Germinal center (tissue), 1 donor: ENCODE measurements at regions not wholly inside any gene's neighbourhood (a gene's known extent, or its start where the extent isn't known, plus 50 kb on each side); places are given as distances from the start of the nearest gene placed in this dataset.
A peak's percentile ranks its signal among the peaks of the same experiment; 100 is the strongest.

Experiments
- DNase-seq: peaks from one replicate; pipeline ENCODE4 v3.0.0; 2012; ENCODE audit warnings: mixed read lengths, low spot score

GRCh38 chr2:183284606-183285005 is 160.4 kb downstream of the NUP35 start:
- DNase-seq = no peak

DNA sequence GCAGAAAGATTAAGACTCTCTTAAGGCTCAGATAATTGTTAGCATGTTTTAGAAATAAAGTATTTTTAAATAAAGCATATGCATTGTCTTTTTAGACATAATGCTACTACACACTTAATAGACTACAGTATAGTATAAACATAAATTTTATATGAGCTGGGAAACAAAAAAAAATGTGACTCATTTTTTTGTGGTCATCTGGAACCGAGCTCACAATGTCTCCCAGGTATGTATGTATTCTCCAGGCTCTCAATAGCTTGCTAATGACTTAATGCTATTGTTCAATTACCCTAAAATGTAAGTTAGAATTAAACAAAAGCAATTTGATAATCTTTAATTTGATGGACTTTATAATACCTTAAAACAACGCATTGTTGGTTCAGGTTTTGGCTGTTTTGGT is 167.2 kb downstream of the NUP35 start:
- no peak for DNase-seq

GRCh38 chr2:183292028-183292427 is 167.8 kb downstream of the NUP35 start:
- DNase-seq = no peak

DNA sequence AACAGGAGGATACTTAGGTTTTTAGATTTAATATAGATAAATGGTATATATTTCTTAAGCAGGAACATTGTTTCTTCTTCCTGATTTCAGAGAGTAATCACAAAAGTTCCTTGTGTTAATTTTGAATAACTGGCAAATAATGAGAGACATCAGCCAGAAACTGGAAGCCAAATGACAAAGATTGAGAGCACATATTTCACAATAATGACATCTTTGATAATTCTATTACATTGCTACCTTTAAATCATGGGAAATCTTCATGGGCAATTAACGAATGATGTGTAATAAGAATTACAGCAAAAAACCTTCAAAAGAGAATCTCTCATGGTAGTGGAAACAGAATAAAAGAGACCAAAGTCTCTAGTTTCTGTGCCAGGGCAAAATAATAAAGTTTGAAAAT is 215.1 kb downstream of the NUP35 start:
- DNase-seq = no peak

- no peak for DNase-seq
Observed at GRCh38 chr2:183341057-183341456, 216.8 kb downstream of the NUP35 start.

DNA sequence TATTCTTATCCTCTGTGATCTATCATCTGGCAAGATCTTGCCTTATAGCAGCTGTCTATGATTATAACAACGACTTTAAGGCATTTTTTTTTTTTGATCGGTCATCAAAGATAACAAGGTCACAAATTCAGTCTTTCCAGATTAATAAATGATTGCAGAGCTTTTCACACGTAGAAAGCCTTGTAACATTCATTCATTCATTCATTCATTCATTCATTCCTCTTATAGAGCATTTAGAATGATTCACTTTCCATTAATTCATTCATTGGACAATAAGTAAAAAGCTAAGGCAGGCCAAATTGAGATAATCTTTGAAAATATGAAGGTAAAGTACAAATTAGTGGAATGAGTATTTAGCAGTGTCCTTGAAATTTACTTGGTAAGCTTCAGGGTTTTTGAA is 223.7 kb downstream of the NUP35 start:
- no peak for DNase-seq

DNA sequence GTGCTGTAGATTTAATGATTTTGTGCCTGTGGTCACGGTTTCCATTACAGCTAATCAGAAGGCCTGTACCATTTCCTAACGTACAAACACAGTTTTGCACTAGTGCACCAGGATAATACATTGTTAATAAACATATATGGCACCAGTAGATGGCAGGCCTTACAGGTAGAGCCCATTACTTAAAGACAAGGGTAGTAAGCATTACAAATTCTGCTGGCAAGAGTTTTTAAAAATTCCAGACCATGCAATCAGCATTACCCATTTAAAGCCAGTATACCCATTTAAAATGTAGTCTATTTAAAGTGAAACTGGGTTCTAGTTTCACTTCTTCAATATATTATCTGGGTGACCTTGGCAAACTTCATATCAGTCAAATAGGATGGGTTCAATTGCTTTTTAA is 224.2 kb downstream of the NUP35 start:
- DNase-seq = peak; percentile 10

GRCh38 chr2:183349091-183349490 is 224.8 kb downstream of the NUP35 start:
- DNase-seq = peak; percentile 5

- DNase-seq = no peak
Observed at GRCh38 chr2:183359867-183360266, 235.6 kb downstream of the NUP35 start.

DNA sequence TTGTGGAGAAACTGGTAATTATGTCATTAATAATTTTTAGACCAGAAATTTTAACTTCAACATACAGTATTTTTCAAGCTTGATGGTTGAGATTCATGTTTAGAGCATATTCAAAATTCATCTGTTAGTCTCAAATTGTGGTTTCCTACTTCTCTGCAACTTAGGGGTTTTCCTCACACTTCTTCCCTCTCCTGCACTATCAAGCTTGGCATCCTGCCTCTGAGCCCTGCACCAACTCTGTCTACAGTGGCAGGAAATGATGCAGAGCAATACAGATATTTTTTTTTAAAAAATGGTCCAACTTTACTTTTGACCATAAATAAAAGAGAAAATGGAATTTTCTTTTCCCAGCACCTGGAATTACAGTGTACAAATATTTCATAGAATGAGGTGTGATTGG is 247.3 kb downstream of the NUP35 start:
- DNase-seq = no peak

DNA sequence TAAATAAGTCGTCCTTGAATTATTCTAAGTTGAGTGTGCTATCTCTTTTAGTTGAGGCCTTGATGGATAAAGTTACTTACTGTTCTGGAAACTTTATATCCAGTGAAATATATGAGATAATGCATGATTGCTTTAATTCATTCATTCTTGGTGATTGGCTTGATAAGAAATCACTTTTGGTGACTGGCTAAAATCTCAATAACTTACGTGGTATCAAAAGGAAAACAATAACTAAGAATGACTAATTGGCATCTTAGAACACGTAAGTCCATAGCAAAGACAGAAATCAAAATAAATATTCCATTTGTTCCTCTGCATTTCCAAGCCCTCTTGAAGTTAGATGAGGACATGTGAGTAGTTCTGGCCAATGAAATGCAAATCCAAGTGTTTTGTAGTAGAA is 251.6 kb downstream of the NUP35 start:
- no peak for DNase-seq

GRCh38 chr2:183383854-183384253 is 259.6 kb downstream of the NUP35 start:
- DNase-seq = no peak

DNA sequence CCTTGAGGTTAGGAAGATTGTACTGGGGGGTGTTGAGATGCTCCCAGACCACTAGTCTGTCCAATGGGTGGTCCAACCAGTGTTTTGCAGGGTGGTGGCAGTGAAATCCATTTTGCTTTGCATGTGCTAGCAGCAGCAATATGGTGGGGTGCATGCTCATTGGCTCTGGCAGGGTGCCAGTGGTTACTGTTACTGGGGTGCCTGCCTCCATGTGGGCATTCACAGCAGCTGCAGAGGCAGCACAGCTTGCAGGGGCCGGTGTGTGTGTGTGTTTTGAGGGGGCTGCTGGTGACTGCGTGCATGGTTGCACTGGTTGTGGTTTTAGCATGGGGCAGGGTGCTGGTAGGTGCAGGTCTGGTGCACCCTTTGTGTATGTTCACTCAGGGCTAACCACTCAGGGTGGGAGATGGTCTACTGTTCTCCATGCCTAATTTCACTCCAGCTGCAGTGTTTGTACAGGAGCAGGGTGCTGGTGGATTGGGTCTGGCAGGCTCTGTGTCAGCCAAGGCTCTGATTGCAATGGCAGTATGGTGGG is 265.4 kb downstream of the NUP35 start:
- DNase-seq = no peak

DNA sequence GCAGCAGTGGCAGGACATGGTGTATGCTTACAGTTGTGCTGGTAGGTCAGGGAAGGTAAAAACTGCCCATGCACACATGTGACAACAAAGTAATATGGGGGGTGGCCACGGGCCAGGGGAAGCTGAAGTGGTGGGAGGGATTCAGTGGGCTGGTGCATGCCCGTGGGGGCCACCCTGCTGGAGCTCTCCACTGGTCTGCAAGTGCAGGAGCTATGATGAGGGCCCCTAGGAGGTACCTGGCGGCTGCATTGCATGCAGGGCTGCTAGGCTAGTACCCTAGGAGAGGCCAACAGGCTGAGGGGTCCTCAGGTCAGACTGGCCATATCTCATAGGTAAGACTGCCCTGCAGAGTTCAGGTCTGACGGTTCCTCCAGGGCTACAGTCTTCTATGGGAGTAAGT is 265.9 kb downstream of the NUP35 start:
- DNase-seq = no peak

DNA sequence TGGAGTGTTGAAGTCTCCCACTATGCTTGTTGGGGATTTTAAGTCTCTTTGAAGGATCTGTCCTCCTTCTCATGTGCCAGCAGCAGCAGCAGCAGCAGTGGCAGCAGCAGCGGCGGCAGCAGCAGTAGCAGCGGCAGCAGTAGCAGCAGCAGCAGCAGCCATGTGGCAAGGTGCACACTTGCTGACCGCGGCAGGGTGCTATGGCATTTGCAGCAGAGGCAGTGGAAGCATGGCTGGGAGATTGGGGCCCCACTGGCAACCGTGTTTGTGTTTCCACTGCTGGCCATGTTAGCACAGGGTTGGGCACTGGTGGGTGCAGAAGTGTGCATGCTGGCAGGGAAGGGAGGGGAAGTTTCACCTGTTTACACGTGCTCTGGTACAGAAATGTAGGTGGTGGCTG is 280.1 kb downstream of the NUP35 start:
- no peak for DNase-seq

DNA sequence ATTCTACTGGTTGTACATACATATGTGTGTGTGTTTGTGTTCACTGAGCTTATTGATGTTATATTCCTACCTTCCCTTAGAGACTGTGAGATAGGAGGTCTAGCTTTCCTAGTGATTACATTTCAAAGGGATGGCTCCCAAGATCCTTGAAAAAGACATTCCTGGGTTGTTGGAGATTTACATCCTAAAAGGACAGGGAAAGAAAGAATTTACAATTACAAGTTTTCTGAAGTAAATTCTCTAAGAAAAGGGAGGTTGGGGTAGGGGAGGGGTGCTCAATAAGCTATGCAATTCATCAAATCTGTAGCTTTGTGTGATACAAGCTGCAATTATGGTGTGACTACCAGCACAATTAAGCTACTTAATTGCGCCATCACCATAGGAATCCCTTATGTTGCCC is 284.3 kb downstream of the NUP35 start:
- no peak for DNase-seq

- no peak for DNase-seq
Observed at GRCh38 chr2:183409662-183410061, 285.4 kb downstream of the NUP35 start.

- DNase-seq = no peak
Observed at GRCh38 chr2:183416753-183417152, 292.5 kb downstream of the NUP35 start.

GRCh38 chr2:183426825-183427224 is 302.6 kb downstream of the NUP35 start:
- no peak for DNase-seq

- no peak for DNase-seq
Observed at GRCh38 chr2:183427558-183427957, 303.3 kb downstream of the NUP35 start.

DNA sequence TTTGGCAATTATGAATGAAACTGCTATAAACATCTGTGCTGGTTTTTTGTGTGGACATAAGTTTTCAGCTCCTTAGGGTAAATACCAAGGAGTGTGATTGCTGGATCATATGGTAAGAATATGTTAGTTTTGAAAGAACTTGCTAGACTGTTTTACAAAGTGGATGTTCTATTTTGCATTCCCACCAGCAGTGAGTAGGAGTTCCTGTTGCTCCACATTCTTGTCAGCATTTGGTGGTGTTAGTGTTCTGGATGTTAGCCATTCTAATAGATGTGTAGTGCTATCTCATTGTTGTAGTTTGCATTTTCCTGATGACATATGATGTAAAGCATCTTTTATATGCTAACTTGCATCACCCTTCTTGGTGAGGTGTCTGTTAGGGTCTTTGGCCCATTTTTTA is 304.6 kb downstream of the NUP35 start:
- DNase-seq = no peak

GRCh38 chr2:183438541-183438940 is 314.3 kb downstream of the NUP35 start:
- DNase-seq = no peak

DNA sequence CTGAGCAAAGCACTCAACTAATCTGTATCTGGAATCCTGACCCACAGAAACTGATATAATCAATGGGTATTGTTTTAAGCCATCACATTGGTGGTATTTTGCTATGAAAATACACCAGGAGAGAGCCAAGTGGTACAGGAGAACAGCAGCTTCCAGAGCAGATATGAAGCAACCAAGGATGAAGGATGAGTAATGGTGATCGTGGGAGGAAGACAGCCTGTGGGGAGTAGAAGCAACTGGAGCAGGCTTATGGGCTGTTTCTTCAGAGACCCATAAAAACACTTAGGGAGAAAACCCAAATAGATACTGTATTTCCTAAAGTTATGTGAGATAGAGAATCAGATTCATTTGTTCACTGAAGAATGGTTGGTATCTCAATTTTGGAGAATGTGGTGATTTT is 330.8 kb downstream of the NUP35 start:
- no peak for DNase-seq

DNA sequence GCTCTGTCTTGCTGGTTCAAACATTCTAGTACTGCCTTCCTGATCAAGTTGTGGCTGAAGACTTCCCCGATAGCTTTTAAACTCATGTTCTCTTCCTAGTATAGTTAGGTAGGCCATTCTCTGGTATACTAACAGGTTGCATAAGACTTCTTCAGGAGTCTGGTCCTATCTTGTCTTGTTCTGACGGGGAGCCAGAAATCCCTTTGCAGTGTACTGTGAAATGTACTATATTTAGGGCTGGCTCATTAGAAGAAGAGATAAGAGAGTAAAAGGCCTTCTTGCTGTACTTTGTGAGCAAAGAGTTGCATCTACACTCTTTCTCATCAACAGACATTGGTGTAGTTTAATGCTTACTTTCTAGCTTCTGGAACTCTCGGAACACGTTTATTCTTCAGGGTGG is 331.9 kb downstream of the NUP35 start:
- no peak for DNase-seq

- no peak for DNase-seq
Observed at GRCh38 chr2:183458460-183458859, 334.2 kb downstream of the NUP35 start.
